HepG2 (cell line): ENCODE measurements at regions not wholly inside any gene's neighbourhood (a gene's known extent, or its start where the extent isn't known, plus 50 kb on each side); places are given as distances from the start of the nearest gene placed in this dataset.

ENCODE experiments used
- CTCF ChIP-seq: sonication (generic); formaldehyde crosslinking; IDR thresholded peaks from 2 replicates; pipeline ENCODE4 v1.5.0; 2020; ENCODE audit warnings: mild to moderate bottlenecking, missing genetic modification reagents, moderate library complexity
- EZH2 ChIP-seq: conservative IDR thresholded peaks from 2 replicates; pipeline ENCODE4 v1.6.1; 2012; ENCODE audit warnings: mild to moderate bottlenecking, low read depth, low read length, moderate library complexity
- GTF2F1 ChIP-seq: fragments of 150-350 bp; IDR thresholded peaks from 2 replicates; pipeline ENCODE4 v1.6.1; 2014; ENCODE audit warnings: low read length
- KMT2A ChIP-seq: sonication (generic); formaldehyde crosslinking; IDR thresholded peaks from 2 replicates; pipeline ENCODE4 v1.4.0; 2020; ENCODE audit warnings: missing genetic modification reagents
- MAFF ChIP-seq: IDR thresholded peaks from 2 replicates; pipeline ENCODE4 v1.6.1; 2011; ENCODE audit warnings: low read depth, low read length, improper control_type of control experiment
- ZNF10 ChIP-seq: sonication (generic); formaldehyde crosslinking; IDR thresholded peaks from 2 replicates; pipeline ENCODE4 v1.4.0; 2020; ENCODE audit warnings: mild to moderate bottlenecking, low read depth, missing genetic modification reagents, borderline replicate concordance
- ZNF180 ChIP-seq: sonication (generic); formaldehyde crosslinking; IDR thresholded peaks from 2 replicates; pipeline ENCODE4 v1.4.0; 2020; ENCODE audit warnings: low read depth, missing genetic modification reagents, borderline replicate concordance
- ZNF274 ChIP-seq: sonication (generic); formaldehyde crosslinking; IDR thresholded peaks from 2 replicates; pipeline ENCODE4 v1.5.1; 2020; ENCODE audit warnings: mild to moderate bottlenecking, missing genetic modification reagents

DNA sequence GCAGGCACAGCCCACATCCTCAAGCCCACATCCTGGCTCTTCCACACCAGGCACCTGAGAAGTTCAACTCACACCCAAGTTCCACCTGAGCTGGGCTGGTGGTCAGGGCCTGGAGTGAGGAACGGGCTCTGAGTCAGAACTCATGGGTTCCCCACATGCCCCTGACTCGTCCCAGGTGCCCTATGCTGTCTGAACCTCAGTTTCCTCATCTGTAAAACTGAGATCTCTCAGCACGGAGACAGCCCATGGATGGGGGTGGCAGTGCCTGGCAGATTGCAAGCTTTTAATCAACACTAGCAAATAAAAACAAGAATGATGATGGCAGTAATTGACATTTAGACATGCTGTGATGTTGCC lies 307.8 kb downstream of the NDUFA10 start:
- no peak for TF ChIP-seq CTCF
- TF ChIP-seq ZNF274 (CRISPR knock-in tag), result no peak
- no peak for TF ChIP-seq GTF2F1
- no peak for TF ChIP-seq MAFF
- TF ChIP-seq ZNF180 (CRISPR knock-in tag), result no peak
- TF ChIP-seq ZNF10 (CRISPR knock-in tag), result no peak
- no peak for TF ChIP-seq EZH2
- no peak for TF ChIP-seq KMT2A (CRISPR knock-in tag)
